Breast epithelium (tissue), 3 donors: ENCODE measurements at regions not wholly inside any gene's neighbourhood (a gene's known extent, or its start where the extent isn't known, plus 50 kb on each side); places are given as distances from the start of the nearest gene placed in this dataset.
"Not testable (repeated sequence)": the region's sequence is repeated elsewhere in the genome, so short reads cannot be mapped to it uniquely, and the experiment has no call there.

Experiments
- POLR2A ChIP-seq: fragments of 450-650 bp; IDR thresholded peaks from one replicate; pipeline ENCODE4 v1.6.1; 2016; ENCODE audit warnings: antibody characterized with exemption, mild to moderate bottlenecking, moderate library complexity
- TF ChIP-seq, protein P1 (sequence below), 3 donors: fragments of 450-650 bp; IDR thresholded peaks; one replicate each; pipeline ENCODE4 v1.5.1; 2016 to 2017; ENCODE audit warnings: antibody characterized with exemption in 3 of 3, mild to moderate bottlenecking in 3 of 3, moderate library complexity in 3 of 3

DNA sequence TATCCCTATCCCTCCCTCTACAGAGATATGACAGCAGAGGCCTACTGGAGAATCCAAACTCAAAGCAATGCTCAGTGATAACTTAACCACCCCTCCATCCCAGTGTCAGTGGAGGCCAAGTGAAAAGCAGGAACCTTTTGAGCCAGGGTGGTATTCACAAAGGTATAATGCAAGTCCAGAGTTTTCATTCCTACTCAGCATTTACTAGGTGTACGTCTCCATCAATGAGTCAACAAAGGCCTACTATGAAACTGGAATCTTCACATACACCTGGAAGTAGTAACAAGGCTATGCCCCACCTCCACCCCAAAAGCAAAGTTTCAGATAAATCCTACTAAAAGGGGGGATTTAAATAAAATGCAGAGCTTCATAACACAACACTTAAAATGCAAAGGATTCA lies 4761.7 kb upstream of the OR11H1 start:
- TF ChIP-seq, protein P1, sequence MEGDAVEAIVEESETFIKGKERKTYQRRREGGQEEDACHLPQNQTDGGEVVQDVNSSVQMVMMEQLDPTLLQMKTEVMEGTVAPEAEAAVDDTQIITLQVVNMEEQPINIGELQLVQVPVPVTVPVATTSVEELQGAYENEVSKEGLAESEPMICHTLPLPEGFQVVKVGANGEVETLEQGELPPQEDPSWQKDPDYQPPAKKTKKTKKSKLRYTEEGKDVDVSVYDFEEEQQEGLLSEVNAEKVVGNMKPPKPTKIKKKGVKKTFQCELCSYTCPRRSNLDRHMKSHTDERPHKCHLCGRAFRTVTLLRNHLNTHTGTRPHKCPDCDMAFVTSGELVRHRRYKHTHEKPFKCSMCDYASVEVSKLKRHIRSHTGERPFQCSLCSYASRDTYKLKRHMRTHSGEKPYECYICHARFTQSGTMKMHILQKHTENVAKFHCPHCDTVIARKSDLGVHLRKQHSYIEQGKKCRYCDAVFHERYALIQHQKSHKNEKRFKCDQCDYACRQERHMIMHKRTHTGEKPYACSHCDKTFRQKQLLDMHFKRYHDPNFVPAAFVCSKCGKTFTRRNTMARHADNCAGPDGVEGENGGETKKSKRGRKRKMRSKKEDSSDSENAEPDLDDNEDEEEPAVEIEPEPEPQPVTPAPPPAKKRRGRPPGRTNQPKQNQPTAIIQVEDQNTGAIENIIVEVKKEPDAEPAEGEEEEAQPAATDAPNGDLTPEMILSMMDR (IDR thresholded peaks at IDR 0.05), result not testable (repeated sequence)
- not testable (repeated sequence) for TF ChIP-seq POLR2A
